Neural progenitor cell (in vitro differentiated cells): ENCODE measurements at regions not wholly inside any gene's neighbourhood (a gene's known extent, or its start where the extent isn't known, plus 50 kb on each side); places are given as distances from the start of the nearest gene placed in this dataset.

Experiments
- CTCF ChIP-seq: fragments of 200-600 bp; sonication (generic); IDR thresholded peaks from 2 replicates; pipeline ENCODE4 v1.5.1; 2017; ENCODE audit warnings: antibody characterized with exemption, mild to moderate bottlenecking
- EZH2 ChIP-seq: fragments of 200-600 bp; sonication (generic); IDR thresholded peaks from 2 replicates; pipeline ENCODE4 v1.6.1; 2017; ENCODE audit warnings: antibody characterized with exemption, mild to moderate bottlenecking, moderate library complexity
- EZH2phosphoT487 ChIP-seq: fragments of 200-600 bp; sonication (generic); IDR thresholded peaks from 2 replicates; pipeline ENCODE4 v1.6.1; 2017; ENCODE audit warnings: antibody characterized with exemption

- TF ChIP-seq EZH2 (no peak), CTCF (no peak), EZH2phosphoT487 (no peak)
Observed at GRCh38 chr2:62654876-62655359, 50.6 kb upstream of the EHBP1 start.
